Activated CD4-positive, alpha-beta memory T cell treated with anti-CD3 and anti-CD28 coated beads for 36 hours (primary cell): ENCODE measurements at regions not wholly inside any gene's neighbourhood (a gene's known extent, or its start where the extent isn't known, plus 50 kb on each side); places are given as distances from the start of the nearest gene placed in this dataset.

ENCODE experiments used
- CTCF ChIA-PET: fragments of 350-600 bp; sonication (Branson Sonifier 250); formaldehyde crosslinking; loops from one replicate; lab custom pipeline; 2021; ENCODE audit warnings: antibody characterized with exemption, inconsistent platforms; lab: Charles Lee
- POLR2A ChIA-PET: fragments of 350-600 bp; sonication (Branson Sonifier 250); formaldehyde crosslinking; loops from one replicate; lab custom pipeline; 2021; ENCODE audit warnings: antibody characterized with exemption; lab: Charles Lee
- DNase-seq: peaks from one replicate; pipeline ENCODE4 v3.0.0-alpha.2; 2020
- H3K27ac Mint-ChIP-seq: one replicate; pipeline ENCODE4 v1.8.0; 2021; ENCODE audit warnings: mixed read lengths
- H3K27me3 Mint-ChIP-seq: one replicate; pipeline ENCODE4 v1.8.0; 2021; ENCODE audit warnings: mixed read lengths
- H3K36me3 Mint-ChIP-seq: one replicate; pipeline ENCODE4 v1.8.0; 2021; ENCODE audit warnings: mixed read lengths
- H3K4me1 Mint-ChIP-seq: one replicate; pipeline ENCODE4 v1.8.0; 2021; ENCODE audit warnings: low read depth, mixed read lengths
- H3K4me3 Mint-ChIP-seq: one replicate; pipeline ENCODE4 v1.8.0; 2021; ENCODE audit warnings: mild to moderate bottlenecking, mixed read lengths
- H3K9me3 Mint-ChIP-seq: one replicate; pipeline ENCODE4 v1.8.0; 2021; ENCODE audit warnings: mixed read lengths
- intact Hi-C: fragments of 100-400 bp; cut with micrococcal nuclease; formaldehyde crosslinking; loops from one replicate; pipeline ENCODE4 v1.15.1; 2023

DNA sequence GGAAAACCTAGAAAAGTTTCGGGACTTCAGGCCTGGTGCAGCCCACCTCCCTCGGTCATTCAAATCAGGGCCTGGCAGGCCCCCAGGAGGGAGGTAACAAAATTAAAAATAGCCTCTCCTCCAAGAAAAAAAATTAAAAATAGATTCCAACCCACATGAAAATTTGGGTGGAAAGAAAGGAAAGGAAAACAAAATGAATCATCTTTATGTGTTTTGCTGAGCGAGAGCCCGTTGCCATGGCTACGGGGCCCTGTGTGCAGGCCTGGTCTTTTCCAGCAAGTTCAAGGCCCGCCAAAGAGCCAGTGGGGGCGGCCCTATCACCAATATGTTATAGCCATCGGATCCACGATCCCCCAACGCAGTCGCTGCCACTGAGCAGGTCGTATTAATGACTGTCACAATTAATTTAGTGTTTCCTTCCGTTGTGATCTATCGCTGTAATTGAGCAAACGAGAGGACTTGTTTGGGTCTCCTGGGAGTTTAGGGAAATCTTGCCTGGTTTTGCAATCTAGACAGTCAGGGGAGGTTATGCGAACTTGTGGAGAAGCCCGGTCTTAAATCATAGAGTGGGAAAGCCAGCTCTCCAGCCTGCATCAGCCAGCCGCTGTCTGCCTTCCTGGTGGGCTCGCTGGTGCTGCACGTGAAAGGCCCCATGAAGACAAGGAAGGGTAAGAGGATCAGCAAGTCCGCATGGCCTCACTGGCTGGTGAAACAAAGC lies 452.4 kb downstream of the BCOR start:
- peak; percentile 53 for DNase-seq
- CTCF ChIA-PET, result no interaction called here

DNA sequence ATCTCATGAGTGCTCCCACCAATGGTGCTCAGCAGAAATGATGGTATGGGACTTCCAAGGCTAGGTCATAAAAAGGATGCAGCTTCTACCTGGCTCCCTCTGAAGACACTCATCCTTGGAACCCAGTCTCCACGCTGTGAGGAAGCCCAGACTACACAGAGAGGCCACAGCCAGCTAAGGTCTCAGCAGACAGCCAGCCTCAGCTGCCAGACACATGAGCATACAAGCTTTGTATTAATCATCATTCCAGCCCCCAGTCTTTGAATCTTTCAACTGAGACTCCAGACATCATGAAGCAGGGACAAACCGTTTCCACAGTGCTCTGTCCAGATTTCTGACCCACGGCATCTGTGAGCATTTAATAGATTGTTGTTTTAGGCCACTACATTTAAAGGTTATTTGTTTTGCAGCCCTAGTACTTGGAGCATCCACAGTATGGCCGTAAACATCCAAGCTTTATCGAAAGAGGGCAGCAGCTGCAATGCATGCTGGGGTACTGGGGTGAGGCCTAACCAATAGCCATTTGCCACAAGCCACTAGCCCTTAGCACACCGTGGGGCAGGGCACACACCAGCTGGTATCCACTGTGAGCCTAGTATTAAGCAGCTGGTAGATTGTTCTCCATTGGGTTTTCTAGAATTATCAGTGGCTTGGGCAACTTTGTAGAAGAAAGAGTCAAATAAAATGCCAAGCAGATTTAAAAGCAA lies 449.1 kb downstream of the BCOR start:
- Mint-ChIP-seq H3K36me3 (no peaks in the 10 kb centered on the region), H3K27me3 (peaks cover 3% of the 10 kb centered on the region), H3K27ac (no peak overlapping the region), H3K4me1 (peaks cover 11% of the 10 kb centered on the region), H3K9me3 (no peaks in the 10 kb centered on the region), H3K4me3 (no peak overlapping the region)
- POLR2A ChIA-PET, result no interaction called here
- no peak for DNase-seq
- intact Hi-C loops, result no loop called here
- CTCF ChIA-PET, result interaction anchor here (0.6 kb wide), 1 partner anchor 266 kb away, joined by 3 read pairs; no protein-coding TSS in a partner anchor

More for the DNA sequence above, 452.4 kb downstream of the BCOR start:
- POLR2A ChIA-PET, result no interaction called here
- Mint-ChIP-seq H3K4me1 (peaks cover 20% of the 10 kb centered on the region), H3K36me3 (no peaks in the 10 kb centered on the region), H3K4me3 (no peak overlapping the region), H3K27me3 (no peaks in the 10 kb centered on the region), H3K9me3 (no peaks in the 10 kb centered on the region), H3K27ac (no peak overlapping the region)
- intact Hi-C loops, result no loop called here

DNA sequence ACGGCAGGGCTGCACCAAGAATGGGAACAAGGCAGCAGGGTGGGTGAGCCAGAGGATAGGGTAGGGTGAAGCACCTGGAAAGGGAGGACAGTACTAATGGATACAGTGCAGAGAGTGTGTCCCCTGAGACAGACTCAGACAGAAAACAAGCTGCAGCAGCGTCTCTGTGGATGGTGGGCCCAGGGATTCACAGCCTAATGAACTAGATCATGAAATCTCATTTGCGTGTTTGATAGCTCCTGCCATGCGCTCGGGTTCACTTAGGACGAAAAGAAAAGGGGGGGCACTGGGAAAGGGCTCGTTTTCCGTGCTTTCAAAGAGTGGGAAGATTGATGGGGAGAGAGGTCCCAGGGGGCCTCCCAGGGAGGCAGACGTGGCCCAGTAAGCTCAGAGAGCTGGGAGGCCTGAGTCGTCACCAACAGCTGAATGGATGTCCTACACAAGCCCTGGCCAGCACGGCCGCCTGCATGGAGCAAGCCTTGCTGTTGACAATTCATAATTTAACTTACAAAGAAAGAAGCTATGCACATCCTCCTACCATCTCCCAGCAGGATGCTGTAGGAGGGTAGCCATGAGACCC lies 446.9 kb downstream of the BCOR start:
- peaks cover 2% of the 10 kb centered on the region for H3K4me1 Mint-ChIP-seq
- intact Hi-C loops, result no loop called here
- H3K27ac Mint-ChIP-seq, result no peak overlapping the region
- H3K9me3 Mint-ChIP-seq, result no peaks in the 10 kb centered on the region
- peaks cover 3% of the 10 kb centered on the region for H3K27me3 Mint-ChIP-seq
- no peak for DNase-seq
- no peaks in the 10 kb centered on the region for H3K36me3 Mint-ChIP-seq
- POLR2A ChIA-PET, result no interaction called here
- no peak overlapping the region for H3K4me3 Mint-ChIP-seq
- CTCF ChIA-PET, result no interaction called here

DNA sequence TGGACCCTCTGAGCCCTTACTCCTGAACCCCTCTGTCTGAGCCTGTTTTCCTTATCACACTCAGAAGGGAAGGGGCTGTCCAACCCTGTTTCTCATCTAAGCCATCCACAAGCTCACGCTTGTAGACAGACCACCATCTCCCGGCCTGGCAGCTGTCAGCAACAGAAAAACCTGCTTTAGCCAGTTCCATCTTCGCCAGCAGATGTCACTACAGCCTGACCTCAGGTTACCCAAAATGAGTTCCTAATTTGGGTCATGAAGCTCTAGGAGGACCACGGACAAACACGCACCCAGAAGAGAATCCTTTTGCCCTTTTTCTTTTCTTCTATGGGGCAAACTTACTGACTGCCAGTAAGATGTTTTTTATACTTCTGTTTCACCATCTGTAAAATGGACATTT lies 445.4 kb downstream of the BCOR start:
- no peak overlapping the region for H3K27ac Mint-ChIP-seq

DNA sequence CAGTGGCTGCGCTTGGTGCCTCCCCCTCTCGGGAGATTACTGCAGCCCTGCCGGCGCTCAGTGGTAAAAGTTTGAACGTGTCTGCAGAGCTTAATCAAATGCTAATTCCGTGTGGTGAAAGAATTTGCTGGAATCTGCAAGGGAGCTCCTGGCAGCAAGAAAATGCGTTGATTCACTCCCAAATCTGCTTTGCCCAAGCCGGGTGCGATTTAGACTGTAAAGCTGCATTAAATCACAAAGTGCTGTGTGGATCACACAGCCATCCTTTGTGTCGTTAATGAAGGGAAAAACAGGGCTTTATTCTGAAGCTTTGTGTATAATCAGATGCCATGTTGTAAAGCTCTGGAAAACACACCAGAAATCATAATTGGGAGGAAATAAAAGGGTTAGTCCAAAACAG lies 444.1 kb downstream of the BCOR start:
- Mint-ChIP-seq H3K4me1 (peaks cover 2% of the 10 kb centered on the region), H3K27me3 (peaks cover 3% of the 10 kb centered on the region), H3K36me3 (no peaks in the 10 kb centered on the region), H3K27ac (no peak overlapping the region), H3K9me3 (no peaks in the 10 kb centered on the region), H3K4me3 (no peak overlapping the region)
- intact Hi-C loops, result no loop called here
- POLR2A ChIA-PET, result no interaction called here
- DNase-seq, result no peak
- CTCF ChIA-PET, result no interaction called here

More for the DNA sequence above, 445.4 kb downstream of the BCOR start:
- Mint-ChIP-seq H3K36me3 (no peaks in the 10 kb centered on the region), H3K27me3 (peaks cover 3% of the 10 kb centered on the region), H3K4me3 (no peak overlapping the region), H3K9me3 (no peaks in the 10 kb centered on the region), H3K4me1 (peaks cover 2% of the 10 kb centered on the region)
- intact Hi-C loops, result no loop called here
- ChIA-PET POLR2A (no interaction called here), CTCF (interaction anchor here (0.7 kb wide), 1 partner anchor 164 kb away, joined by 3 read pairs; no protein-coding TSS in a partner anchor)
- peak; percentile 44 for DNase-seq

DNA sequence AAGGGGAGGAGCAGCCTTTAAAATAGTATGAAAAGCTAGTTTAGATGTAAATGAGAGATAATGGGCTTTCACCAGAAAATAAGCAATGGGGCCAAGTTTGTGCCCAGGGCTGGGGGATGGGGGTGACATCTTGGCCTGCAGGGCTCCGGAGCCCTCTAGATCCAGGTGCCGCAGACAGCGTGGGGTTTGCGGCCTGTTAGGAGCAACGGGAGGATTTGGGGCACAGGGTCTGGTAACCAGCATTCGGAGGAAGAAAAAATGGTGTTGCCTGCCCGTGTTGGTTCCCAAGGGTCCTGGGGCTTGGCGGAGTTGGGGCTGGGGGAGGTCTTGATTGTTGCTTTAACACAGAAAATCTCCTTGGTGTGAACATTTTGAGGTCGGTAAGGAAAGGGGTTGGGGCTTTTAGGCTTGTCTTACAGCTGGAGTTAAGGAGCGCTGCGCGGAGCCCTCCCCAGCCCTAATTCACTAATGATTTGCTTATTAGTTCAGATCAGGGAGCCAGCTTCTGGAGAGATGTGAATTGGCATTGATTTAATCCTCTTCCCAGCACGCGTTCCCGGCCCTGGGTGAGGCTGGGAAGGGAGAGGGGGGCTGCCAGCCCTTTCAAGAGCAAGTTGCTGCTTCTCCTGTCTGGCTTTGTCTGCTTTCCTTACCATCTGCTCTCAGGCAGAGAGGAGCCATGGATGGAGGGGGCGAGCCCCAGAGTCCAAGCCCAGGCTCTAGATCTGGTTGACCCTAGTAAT lies 443.4 kb downstream of the BCOR start:
- ChIA-PET POLR2A (no interaction called here), CTCF (no interaction called here)
- no peaks in the 10 kb centered on the region for H3K9me3 Mint-ChIP-seq
- no peak for DNase-seq
- H3K36me3 Mint-ChIP-seq, result no peaks in the 10 kb centered on the region
- H3K4me3 Mint-ChIP-seq, result no peak overlapping the region
- no peak overlapping the region for H3K27ac Mint-ChIP-seq
- H3K27me3 Mint-ChIP-seq, result peaks cover 3% of the 10 kb centered on the region
- H3K4me1 Mint-ChIP-seq, result peaks cover 2% of the 10 kb centered on the region
- intact Hi-C loops, result no loop called here

DNA sequence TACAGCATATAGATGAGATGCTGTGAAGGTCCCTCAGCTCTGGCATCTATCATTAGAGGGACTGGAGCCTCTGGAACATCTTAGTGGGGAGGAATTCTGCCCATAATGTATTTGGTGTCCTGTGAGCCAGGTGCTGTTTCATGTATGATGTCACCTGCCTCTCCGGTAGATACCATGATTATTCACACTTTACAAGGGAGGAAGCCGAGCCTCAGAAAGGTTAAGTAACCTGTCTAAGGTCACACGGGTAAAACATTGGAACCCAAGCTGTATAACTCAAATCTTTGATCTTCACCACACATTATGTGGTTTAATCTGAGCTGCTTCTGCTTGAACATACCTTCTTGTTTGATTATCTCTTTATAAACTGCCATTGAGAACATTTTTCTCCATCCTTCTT lies 442.8 kb downstream of the BCOR start:
- ChIA-PET POLR2A (no interaction called here), CTCF (no interaction called here)
- DNase-seq, result no peak
- H3K27ac Mint-ChIP-seq, result no peak overlapping the region
- no peaks in the 10 kb centered on the region for H3K36me3 Mint-ChIP-seq
- H3K9me3 Mint-ChIP-seq, result no peaks in the 10 kb centered on the region
- intact Hi-C loops, result no loop called here
- peaks cover 2% of the 10 kb centered on the region for H3K4me1 Mint-ChIP-seq
- no peak overlapping the region for H3K4me3 Mint-ChIP-seq
- H3K27me3 Mint-ChIP-seq, result peaks cover 3% of the 10 kb centered on the region

DNA sequence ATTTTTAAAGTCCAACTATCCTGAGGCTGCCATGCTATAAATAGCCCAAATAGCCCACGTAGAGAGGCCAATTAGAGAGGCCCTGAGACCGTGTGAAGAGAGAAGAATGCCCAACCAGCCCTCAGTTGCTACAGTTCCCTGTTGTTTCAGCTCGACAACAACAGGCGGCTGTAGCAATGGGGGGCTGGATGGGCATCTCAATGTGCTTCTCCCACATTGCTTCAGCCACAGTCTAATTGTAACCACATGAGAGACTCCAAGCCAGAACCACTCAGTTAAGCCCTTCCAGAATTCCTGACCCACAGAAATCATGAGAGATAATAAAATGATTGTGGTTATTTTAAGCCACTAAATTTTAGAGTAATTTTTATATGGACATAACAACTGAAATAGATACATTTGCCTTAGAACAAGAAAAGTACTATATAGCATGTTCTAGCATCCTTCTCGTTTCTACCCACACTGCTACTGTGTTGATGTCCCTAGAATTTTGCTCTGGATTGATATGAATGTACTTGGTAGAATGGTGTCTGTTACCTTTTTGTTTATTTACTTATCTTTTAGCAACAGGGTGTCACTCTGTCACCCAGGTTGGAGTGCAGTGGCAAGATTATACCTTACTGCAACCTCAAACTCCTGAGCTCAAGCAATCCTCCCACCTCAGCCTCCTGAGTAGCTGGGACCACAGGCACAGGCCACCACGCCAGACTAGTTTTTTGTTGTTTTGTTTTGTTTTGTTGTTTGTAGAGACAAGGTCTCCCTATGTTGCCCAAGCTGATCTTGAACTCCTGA lies 436.4 kb downstream of the BCOR start:
- intact Hi-C loops, result no loop called here
- no peak overlapping the region for H3K27ac Mint-ChIP-seq
- POLR2A ChIA-PET, result no interaction called here

DNA sequence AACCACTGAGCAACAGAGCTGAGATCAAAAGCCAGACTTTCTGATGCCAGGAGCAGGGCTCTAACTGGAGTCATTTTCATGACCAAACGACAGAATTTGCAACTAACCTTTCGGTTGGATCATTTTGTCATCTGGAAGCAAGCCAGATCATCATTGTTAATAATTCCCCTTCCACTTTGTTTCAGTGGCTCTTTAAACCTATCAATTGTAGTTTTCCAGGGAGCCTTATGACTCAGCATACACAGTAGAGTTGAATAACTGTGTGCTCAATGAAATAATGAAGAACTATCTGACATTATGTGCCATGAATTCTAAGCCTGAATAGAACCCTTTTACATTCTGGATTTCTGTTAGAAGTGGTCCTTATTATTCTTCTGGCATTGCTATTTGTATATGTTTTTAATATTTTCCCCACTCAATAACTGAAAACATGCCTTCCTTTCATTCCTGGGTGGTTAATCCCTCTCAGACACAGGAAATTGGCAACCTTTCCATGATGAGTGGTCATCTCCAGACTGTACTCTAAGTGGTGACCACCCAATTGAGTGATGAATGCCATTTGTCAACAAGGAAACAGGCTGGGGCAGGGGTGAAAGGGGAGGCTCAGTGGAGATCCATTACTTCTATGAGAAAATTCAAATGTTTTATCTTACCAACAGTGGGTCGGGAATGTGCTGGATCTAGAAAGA lies 431.8 kb downstream of the BCOR start:
- Mint-ChIP-seq H3K27me3 (no peaks in the 10 kb centered on the region), H3K9me3 (no peaks in the 10 kb centered on the region), H3K36me3 (no peaks in the 10 kb centered on the region), H3K4me3 (no peak overlapping the region), H3K27ac (no peak overlapping the region), H3K4me1 (no peaks in the 10 kb centered on the region)
- intact Hi-C loops, result no loop called here
- DNase-seq, result no peak
- CTCF ChIA-PET, result no interaction called here
- POLR2A ChIA-PET, result no interaction called here

More for the DNA sequence above, 436.4 kb downstream of the BCOR start:
- Mint-ChIP-seq H3K9me3 (no peaks in the 10 kb centered on the region), H3K36me3 (no peaks in the 10 kb centered on the region), H3K4me1 (no peaks in the 10 kb centered on the region), H3K4me3 (no peak overlapping the region), H3K27me3 (no peaks in the 10 kb centered on the region)
- no peak for DNase-seq
- CTCF ChIA-PET, result no interaction called here

DNA sequence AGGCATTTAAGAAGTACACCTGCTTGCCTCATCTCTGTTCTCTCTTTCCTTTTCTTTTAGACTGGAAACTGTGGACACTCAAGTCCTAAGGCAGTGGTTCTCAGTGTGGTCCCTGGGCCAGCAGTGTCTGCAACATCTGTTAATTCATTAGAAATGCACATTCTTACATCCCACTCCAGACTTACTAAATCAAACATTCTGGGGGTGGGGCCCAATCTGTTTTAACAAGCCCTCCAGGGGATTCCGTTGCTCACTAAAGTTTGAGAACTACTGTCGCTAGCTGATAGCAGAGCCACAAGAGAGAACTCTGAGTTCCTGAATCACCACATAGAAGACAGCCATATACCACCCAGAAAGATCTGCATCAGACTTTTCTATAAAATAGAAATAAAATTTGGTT lies 430.6 kb downstream of the BCOR start:
- Mint-ChIP-seq H3K9me3 (no peaks in the 10 kb centered on the region), H3K4me3 (no peak overlapping the region), H3K36me3 (no peaks in the 10 kb centered on the region), H3K27me3 (no peaks in the 10 kb centered on the region), H3K27ac (no peak overlapping the region), H3K4me1 (no peaks in the 10 kb centered on the region)
- ChIA-PET CTCF (no interaction called here), POLR2A (no interaction called here)
- no peak for DNase-seq
- intact Hi-C loops, result no loop called here

DNA sequence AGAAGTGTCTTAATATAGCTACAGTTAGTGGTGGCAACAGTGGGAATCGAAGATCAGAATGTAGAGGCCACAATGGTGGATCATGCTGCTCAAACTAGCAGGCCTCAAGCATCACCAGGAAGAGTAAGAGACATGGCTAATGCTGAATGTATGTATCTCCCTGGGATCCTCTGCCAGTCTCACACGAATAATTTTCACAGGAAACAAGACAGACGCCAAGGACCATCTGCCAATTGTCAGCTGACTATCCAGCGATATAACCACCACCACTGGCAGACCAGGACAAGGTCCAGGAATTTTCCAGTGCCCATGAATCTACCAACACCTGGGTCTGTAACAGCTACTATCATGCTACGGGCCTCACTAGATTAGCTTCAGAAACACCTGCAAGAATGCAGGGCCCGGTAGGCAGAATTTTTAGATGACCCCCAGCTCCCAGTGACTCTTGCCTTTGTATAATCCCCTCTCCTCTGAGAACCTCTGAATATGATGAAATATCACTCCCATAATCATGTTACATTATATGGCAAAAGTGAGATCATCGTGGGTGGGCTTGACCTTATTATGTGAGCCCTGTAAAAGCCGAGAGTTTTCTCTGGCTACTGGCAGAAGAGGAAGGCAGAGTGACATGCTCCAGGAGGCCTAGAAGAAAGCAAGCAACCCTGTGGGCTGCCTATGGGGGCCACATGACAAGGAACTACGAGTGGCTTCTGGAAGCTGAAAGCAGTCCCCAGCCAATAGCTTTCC lies 429.8 kb downstream of the BCOR start:
- intact Hi-C loops, result no loop called here
- H3K4me3 Mint-ChIP-seq, result no peak overlapping the region
- no peak overlapping the region for H3K27ac Mint-ChIP-seq
- H3K27me3 Mint-ChIP-seq, result no peaks in the 10 kb centered on the region
- DNase-seq, result no peak
- H3K36me3 Mint-ChIP-seq, result no peaks in the 10 kb centered on the region
- no peaks in the 10 kb centered on the region for H3K4me1 Mint-ChIP-seq
- H3K9me3 Mint-ChIP-seq, result no peaks in the 10 kb centered on the region
- CTCF ChIA-PET, result no interaction called here
- POLR2A ChIA-PET, result no interaction called here
